Dermis blood vessel endothelial cell (primary cell): ENCODE measurements at regions not wholly inside any gene's neighbourhood (a gene's known extent, or its start where the extent isn't known, plus 50 kb on each side); places are given as distances from the start of the nearest gene placed in this dataset.
A peak's percentile ranks its signal among the peaks of the same experiment; 100 is the strongest.

Source experiments
- DNase-seq: peaks from one replicate; pipeline ENCODE4 v3.0.0; 2010

DNA sequence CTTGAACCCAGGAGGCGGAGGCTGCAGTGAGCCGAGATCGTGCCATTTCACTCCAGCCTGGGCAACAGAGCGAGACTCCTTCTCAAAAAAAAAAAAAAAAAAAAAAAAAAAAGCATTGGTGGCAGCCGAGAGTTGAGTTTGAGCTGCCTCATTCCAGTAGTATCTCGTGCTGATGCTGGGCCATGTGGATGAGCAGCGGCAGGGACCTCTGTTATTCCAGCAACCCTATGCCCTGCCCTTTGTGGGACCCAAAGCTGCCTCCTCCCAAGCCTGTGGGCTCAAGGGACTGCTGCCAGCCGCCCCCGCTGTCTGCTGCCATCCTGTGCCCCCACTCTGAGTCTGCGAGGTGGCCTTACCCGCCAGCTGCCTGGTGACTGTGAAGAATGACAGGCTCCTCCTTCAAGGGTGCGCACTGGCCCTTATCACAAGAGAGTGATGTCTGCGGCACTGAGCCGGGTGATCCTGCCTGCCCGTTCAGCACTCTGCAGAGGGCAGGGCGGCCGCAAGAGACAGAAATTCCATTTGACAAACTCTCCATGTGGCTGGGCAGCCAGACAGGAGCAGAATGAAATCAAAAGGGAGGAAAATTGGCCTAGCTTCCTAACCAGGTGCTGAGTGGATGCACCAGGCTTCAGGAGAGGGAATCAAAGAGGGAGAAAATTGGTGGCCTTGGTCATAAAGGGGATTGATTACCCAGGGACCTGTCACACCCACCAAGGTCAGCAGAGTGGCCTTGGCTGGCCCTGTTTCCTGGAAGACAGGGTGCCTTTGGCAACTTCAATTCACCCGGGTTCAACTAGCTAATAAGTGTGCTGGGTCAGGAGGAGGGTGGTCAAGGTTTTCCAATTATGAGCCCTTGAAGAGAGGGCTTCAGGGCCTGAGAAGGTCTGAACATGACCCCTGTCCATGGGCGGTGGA lies 65.3 kb upstream of the ZMIZ1 start:
- no peak for DNase-seq

DNA sequence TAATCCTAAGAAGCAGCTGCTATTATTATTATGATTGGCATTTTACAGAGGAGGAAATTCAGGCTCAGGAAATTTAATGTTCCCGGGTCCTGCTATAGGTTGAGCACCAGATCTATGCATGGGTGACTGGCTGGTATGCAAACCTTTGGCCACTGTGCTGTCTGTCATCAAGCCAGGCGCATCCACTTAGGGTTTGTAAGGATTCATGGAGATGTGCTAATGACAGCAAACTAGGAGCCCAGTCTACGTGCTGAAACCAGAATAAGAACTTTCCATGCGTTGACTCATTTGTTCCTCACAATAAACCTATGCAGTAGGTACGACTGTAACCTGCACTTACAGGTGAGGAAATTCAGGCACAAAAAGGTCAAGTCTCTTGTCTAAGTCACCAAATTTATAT lies 64.5 kb upstream of the ZMIZ1 start:
- DNase-seq = no peak

DNA sequence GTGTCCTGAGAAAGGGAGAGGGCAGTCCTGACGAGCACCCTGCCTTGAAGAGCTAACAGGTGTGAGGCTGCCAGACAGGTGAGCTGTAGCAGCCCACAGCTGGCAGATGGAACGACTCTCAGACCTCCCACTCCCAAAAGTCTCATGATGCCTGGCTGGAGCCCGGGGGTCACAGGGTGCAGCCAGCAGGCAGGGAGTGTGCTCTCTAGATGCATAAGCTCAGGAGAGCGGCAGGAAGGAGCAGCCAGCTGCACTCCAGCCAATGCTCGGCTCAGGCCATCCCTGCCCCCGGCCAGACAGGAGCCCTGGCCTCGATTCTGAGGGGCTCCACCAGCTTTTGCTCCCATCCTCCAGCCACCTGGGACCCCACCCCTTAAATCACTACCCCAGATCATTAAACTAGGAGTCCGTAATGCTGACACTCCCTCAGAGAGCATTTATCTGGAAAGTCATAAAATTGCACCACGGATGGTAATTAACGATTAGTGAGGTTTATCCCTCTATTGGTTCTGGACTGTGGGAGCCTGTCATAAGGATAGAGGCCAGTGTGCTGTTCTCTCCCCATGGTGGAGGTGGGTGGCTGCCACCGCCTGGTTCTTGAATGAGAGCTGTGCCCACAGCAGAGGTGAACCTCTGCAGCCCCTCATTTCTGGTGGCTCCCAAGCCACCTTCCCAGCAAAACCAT lies 63.5 kb upstream of the ZMIZ1 start:
- no peak for DNase-seq

DNA sequence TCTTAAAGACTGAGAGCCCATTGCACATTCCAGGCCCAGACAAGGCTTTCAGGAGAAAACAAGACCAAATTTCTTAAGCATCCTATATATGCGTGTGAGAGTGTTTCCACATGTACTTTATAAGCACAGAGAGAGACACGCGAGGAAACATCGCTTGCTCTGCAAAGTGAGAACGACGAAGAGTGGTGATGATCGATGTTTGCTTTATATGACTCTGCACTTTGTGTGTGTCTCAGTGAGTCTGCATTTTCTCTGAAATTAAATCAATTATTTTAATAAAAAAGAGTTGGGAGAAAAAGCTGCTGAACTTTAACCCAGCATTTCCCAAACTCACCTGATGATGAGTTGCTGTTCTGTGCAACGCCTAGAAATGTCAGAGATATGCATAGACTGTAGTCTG lies 61.7 kb upstream of the ZMIZ1 start:
- no peak for DNase-seq

DNA sequence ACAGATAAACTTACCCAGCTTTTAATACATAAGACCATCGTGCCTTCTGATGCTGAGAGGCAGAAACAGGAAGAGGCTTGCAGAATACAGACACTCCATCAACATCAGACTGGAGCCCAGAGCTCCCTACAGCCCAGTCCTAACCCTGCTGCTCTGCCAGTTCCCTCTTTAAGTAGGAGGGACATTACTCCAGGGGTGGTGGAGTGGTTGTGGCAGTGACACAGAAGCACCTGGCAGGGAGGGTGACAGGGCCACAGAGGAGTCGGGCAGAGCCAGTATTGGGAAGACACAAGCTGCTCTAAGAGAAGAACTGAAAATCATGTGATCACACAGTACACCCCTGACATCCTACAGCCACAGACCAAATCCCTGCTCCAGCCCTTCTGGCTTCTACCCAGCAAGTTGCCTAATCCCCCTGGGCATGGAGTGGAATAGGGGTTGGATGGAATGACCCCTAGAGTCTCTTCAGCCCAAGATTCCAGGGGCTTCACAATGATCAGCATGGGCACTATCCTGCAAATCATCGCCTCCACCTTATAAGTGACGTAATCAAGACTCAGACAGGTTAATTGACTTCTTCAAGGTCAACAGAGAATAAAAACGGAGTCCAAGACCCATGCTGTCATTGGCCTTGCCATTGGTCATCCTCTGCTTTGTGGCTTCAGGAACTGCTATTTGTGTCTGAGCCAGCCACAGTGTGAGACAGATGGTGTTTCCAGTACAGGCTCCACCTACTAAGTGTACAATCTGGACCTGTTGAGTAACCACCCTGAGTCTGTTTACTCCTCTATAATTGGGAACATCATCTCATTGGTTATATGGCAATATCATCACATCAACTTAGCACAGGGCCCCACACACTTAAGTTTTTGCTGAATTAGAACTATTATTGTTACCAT lies 61.1 kb upstream of the ZMIZ1 start:
- DNase-seq = no peak

DNA sequence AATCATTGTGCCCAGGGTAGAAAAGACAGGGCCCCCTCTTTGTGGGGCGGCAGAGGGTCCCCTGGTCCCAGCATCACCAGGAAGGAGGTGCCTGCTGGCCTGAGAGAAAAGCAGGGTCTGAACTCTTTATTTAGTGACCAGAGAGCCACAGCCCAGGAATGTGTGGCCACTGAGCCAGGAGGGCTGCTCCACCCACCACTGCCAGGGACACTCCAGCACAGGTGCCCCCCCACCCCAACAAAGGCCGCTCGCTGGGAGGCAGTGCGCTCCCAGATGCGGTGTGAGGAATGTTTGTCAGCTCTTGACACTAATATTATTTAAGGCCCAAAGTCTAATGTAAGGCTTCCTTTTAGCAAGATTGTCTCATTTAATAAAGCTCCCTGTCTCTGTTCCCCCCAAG lies 59.6 kb upstream of the ZMIZ1 start:
- no peak for DNase-seq

DNA sequence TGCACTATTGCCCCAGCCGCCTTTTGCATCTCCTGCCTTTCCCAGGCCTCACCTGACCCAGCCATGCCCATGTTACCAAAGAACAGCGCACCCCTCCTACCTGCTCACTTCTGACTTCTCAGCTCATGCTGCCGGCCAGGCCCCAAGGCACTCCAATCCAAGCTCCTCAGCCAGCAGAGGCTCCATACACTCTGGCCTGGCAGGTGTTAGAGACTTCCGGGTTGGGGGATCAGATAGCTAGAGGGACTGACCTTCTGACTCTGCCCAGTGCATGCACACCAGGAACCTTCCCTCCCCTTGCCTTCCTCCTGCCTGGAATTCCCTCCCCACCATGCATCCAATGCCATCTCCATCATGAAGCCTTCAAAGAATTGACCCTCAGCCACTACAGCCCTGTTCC lies 56.2 kb upstream of the ZMIZ1 start:
- no peak for DNase-seq

DNA sequence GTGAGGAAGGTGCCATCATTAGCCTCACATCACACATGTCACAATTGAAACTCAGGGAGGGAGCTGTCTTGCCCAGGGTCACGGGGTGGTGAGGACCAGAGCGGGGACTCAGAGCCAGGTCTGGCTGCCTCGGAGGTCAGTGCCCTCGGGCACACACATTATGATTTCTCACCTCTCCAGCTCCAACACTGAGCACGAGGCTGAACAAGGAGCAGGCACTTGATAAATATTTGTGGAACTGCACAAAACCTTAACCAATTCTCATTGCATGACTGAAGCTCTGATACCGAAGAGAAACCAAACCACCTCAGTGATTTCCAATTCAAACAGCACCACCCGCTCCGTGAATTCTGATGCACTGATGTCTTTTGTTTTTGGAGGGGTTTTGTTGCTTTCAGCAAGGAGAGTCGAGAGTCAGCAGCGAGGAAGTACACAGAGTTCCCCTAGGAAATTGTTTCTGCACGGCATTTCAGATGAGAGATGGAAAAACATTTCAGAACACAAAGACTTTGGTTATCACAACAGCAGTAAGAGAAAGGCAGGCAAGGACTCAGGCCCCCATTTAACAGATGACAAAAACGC lies 55.3 kb upstream of the ZMIZ1 start:
- no peak for DNase-seq

DNA sequence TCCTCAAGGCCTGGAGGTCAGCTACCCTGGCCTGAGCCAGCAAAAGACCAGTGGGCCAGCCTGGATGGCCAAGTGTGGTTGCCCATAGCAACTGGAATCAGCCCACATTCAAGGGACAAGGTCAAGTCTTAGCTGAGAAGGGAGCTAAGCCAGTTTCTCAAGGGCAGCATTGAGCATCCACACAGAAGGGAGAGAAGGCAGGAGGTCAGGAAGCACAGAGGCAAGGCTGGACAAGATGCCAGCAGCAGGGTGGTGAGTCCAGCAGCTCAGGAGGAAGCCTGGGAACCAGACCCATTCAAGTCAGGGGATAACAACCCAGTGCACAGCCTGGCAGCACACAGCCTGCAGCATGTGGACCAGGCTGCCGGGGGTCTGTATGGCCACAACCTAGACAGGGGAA lies 54.0 kb upstream of the ZMIZ1 start:
- no peak for DNase-seq

DNA sequence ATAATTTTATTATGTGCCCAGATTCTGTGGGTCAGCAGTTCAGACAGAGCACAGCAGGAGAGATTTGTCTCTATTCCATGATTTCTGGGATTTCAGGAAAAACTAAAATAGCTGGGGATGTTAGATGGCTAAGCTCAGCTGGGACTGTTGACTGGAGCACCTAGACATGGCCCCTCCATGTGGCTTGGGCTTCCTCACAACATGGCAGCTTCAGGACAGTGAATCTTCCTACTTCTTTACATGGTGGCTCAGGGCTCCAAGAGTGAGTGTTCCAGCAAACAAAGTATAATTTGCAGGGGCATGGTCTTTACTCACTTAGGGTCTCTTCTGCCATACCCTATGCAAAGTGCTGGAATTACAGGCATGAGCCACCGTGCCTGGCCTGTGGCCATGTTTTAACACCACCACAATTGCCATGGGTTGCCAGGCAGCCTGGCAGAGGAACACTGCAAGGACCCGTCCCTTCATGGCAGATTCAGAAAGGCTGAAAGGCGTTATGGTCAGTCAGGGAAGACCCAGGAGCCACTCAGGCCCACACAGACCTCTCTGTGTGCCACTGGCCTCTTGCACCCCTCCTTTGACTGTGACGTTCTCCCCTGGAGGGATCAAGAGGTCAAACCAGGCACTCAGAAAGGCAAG lies 50.8 kb upstream of the ZMIZ1 start:
- DNase-seq = no peak

DNA sequence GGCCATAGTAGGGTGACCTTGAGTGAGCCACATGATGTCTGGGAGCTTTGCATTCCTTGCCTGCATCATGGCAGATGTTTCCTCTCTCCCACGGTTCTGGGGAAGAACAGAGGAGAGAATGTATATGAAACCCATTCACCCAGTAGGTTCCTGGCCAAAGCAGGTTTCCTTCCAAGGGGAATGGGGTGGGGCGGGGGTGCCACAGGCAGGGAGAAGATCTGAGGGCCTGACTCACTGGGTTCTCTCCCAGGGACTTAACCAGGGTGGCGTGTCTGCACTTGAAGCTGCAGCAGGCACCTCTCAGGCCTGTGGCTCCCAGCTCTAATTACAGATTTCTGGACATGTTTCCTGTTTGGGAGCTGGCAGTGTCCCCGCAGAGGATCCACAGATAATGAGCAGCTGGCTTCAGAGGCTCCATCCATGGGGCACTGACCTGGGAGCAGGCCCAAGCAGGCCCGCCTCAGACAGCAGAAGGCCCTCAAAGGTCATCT lies 50.2 kb upstream of the ZMIZ1 start:
- DNase-seq = peak; percentile 30
